HL-60 (cell line): ENCODE measurements at regions not wholly inside any gene's neighbourhood (a gene's known extent, or its start where the extent isn't known, plus 50 kb on each side); places are given as distances from the start of the nearest gene placed in this dataset.

ENCODE experiments used
- DNase-seq, 2 experiments: peaks; one replicate each; pipeline ENCODE4 v3.0.0-alpha.2; 2010 to 2020; ENCODE audit warnings: low read depth in 1 of 2, low spot score in 1 of 2
- H3K27ac ChIP-seq: fragments of 250-450 bp; sonication (Bioruptor Pico); replicated peaks from 2 replicates; pipeline ENCODE4 v1.5.1; 2020; ENCODE audit warnings: mild to moderate bottlenecking, moderate library complexity
- H3K27me3 ChIP-seq: fragments of 250-450 bp; sonication (Bioruptor Pico); 2 replicates; pipeline ENCODE4 v1.5.1; 2021; ENCODE audit warnings: mild to moderate bottlenecking, moderate library complexity; ENCODE audit not compliant: insufficient read depth, poor library complexity, severe bottlenecking
- H3K4me3 ChIP-seq: replicated peaks from 2 replicates; pipeline ENCODE4 v1.5.1; 2011; ENCODE audit warnings: mild to moderate bottlenecking, control low read depth, low read length; ENCODE audit not compliant: insufficient read depth
- GABPA ChIP-seq: IDR thresholded peaks from 2 replicates; pipeline ENCODE4 v1.6.1; 2012; ENCODE audit warnings: low read depth
- POLR2AphosphoS5 ChIP-seq: IDR thresholded peaks from 2 replicates; pipeline ENCODE4 v1.6.1; 2012; ENCODE audit warnings: low read depth
- SPI1 ChIP-seq: IDR thresholded peaks from 2 replicates; pipeline ENCODE4 v1.6.1; 2012; ENCODE audit warnings: low read depth, mild to moderate bottlenecking, borderline replicate concordance
- TF ChIP-seq, protein P1 (sequence below): IDR thresholded peaks from one replicate; pipeline ENCODE4 v1.5.1; 2011; ENCODE audit warnings: low read length, control low read depth, inconsistent platforms; ENCODE audit not compliant: insufficient read depth
- TF ChIP-seq, protein P2 (sequence below): IDR thresholded peaks from 2 replicates; pipeline ENCODE4 v1.6.1; 2012; ENCODE audit warnings: low read depth; ENCODE audit not compliant: insufficient replicate concordance

DNA sequence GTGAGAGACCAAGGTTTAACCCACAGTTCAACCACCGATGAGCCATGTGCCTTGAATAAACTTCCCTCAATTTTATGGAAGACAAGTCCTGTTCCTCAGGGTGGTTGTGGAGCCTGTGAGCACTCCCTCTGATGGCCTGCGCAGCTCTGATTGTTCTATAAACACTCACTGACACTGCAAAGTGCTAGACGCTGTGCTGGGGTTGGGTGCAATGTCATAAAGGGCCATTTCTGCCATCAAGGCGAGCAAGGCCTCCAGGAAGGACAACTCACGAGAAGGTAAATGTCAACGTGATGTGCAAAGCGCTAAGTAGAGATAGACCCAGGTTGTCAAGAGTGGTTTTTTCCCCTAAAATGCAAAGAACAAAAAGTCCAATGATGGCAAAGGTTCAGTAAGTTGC, 75.7 kb upstream of the SYT6 start:
- no peak for TF ChIP-seq POLR2AphosphoS5
- TF ChIP-seq, protein P1, sequence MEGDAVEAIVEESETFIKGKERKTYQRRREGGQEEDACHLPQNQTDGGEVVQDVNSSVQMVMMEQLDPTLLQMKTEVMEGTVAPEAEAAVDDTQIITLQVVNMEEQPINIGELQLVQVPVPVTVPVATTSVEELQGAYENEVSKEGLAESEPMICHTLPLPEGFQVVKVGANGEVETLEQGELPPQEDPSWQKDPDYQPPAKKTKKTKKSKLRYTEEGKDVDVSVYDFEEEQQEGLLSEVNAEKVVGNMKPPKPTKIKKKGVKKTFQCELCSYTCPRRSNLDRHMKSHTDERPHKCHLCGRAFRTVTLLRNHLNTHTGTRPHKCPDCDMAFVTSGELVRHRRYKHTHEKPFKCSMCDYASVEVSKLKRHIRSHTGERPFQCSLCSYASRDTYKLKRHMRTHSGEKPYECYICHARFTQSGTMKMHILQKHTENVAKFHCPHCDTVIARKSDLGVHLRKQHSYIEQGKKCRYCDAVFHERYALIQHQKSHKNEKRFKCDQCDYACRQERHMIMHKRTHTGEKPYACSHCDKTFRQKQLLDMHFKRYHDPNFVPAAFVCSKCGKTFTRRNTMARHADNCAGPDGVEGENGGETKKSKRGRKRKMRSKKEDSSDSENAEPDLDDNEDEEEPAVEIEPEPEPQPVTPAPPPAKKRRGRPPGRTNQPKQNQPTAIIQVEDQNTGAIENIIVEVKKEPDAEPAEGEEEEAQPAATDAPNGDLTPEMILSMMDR = no peak
- no peak for TF ChIP-seq GABPA
- no peak for TF ChIP-seq SPI1
- TF ChIP-seq, protein P2, sequence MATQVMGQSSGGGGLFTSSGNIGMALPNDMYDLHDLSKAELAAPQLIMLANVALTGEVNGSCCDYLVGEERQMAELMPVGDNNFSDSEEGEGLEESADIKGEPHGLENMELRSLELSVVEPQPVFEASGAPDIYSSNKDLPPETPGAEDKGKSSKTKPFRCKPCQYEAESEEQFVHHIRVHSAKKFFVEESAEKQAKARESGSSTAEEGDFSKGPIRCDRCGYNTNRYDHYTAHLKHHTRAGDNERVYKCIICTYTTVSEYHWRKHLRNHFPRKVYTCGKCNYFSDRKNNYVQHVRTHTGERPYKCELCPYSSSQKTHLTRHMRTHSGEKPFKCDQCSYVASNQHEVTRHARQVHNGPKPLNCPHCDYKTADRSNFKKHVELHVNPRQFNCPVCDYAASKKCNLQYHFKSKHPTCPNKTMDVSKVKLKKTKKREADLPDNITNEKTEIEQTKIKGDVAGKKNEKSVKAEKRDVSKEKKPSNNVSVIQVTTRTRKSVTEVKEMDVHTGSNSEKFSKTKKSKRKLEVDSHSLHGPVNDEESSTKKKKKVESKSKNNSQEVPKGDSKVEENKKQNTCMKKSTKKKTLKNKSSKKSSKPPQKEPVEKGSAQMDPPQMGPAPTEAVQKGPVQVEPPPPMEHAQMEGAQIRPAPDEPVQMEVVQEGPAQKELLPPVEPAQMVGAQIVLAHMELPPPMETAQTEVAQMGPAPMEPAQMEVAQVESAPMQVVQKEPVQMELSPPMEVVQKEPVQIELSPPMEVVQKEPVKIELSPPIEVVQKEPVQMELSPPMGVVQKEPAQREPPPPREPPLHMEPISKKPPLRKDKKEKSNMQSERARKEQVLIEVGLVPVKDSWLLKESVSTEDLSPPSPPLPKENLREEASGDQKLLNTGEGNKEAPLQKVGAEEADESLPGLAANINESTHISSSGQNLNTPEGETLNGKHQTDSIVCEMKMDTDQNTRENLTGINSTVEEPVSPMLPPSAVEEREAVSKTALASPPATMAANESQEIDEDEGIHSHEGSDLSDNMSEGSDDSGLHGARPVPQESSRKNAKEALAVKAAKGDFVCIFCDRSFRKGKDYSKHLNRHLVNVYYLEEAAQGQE = no peak
- Histone ChIP-seq H3K4me3 (no peak overlapping the region), H3K27ac (no peak overlapping the region), H3K27me3 (no peaks in the 10 kb centered on the region)
- DNase-seq = no peak

DNA sequence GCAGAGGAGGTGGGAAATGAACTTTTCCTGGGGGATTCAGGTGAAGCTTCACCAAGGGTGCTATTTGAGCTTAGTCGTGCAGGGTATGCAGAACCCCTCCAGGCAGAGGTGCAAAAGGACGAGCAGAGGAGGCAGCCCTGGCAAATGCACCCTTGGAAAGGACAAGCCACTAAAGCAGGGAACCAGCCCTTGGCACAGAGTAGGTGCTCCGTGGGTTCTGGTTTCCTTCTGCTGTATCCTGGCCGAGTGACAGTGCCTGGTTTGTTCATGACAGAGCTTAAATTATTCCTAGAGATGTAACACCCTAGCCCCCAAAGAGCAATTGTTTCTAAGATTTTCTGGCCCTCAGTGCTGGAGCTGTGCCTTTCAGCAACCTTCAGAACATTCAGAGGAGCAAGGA, 73.4 kb upstream of the SYT6 start:
- Histone ChIP-seq H3K27me3 (no peaks in the 10 kb centered on the region), H3K4me3 (no peak overlapping the region), H3K27ac (no peak overlapping the region)
- no peak for DNase-seq
- TF ChIP-seq, protein P1 = no peak
- TF ChIP-seq POLR2AphosphoS5 (no peak), GABPA (no peak), SPI1 (no peak)
- TF ChIP-seq, protein P2 = no peak

DNA sequence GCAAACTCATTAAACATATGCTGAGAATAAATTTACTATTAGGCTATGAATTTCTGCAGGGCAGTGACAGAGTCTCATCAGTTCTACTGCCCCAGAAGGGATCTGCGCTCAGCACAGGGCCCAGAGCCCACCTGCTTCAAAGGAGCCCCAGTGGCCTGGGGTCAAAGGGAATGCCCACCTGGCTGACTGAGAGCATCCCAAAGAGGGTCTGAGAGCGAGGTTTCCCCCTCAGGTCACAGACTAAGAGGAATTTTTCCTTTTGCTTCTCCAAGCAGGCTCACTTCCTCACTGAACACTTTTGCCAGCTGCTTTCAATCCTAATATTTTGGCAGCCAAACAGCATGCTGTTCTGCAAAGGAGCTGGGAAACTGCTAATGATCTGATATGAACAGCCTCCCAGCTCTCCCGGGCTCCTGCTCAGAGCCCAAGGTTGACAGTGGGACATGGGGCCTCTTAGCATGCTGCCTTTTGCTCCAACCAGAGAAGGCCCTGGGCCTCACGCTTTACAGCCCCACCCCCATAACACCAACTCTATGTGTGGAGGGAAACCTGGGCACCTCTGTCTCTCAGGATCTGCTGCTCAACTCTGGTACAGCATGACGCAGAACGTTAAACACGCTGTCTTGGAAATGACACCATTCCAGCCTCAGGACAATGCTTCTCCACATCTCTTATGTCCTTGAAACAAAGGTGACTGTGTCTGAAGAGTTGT, 70.7 kb upstream of the SYT6 start:
- DNase-seq = no peak
- TF ChIP-seq, protein P1 = no peak
- TF ChIP-seq GABPA (no peak), SPI1 (no peak), POLR2AphosphoS5 (no peak)
- TF ChIP-seq, protein P2 = no peak
- peaks cover 2% of the 10 kb centered on the region for H3K27me3 ChIP-seq

More for the DNA sequence above, 70.7 kb upstream of the SYT6 start:
- Histone ChIP-seq H3K4me3 (no peak overlapping the region), H3K27ac (no peak overlapping the region)
